ENCODE measurements at regions not wholly inside any gene's neighbourhood (a gene's known extent, or its start where the extent isn't known, plus 50 kb on each side); places are given as distances from the start of the nearest gene placed in this dataset.

- DNase-seq = no peak
Observed at GRCh38 chr1:104856518-104856917, 1106.8 kb downstream of the AMY1C start.

GRCh38 chr1:104868794-104869193 lies 1119.1 kb downstream of the AMY1C start:
- DNase-seq = no peak

- DNase-seq = no peak
Observed at GRCh38 chr1:104874044-104874443, 1124.3 kb downstream of the AMY1C start.

GRCh38 chr1:104878203-104878909 lies 1128.7 kb downstream of the AMY1C start:
- no peak for DNase-seq

- no peak for DNase-seq
Observed at GRCh38 chr1:104884939-104885338, 1135.2 kb downstream of the AMY1C start.

GRCh38 chr1:104905322-104905721 lies 1155.6 kb downstream of the AMY1C start:
- no peak for DNase-seq

GRCh38 chr1:104906141-104906540 lies 1156.4 kb downstream of the AMY1C start:
- DNase-seq = no peak

- DNase-seq = no peak
Observed at GRCh38 chr1:104919188-104919587, 1169.5 kb downstream of the AMY1C start.

GRCh38 chr1:104921525-104921924 lies 1171.8 kb downstream of the AMY1C start:
- DNase-seq = no peak

GRCh38 chr1:104923075-104923474 lies 1173.4 kb downstream of the AMY1C start:
- no peak for DNase-seq

- DNase-seq = no peak
Observed at GRCh38 chr1:104929280-104929679, 1179.6 kb downstream of the AMY1C start.

GRCh38 chr1:104932030-104932915 lies 1182.6 kb downstream of the AMY1C start:
- DNase-seq = no peak

- no peak for DNase-seq
Observed at GRCh38 chr1:104932949-104933679, 1183.4 kb downstream of the AMY1C start.

GRCh38 chr1:104933846-104934245 lies 1184.1 kb downstream of the AMY1C start:
- no peak for DNase-seq

- no peak for DNase-seq
Observed at GRCh38 chr1:104945406-104945805, 1195.7 kb downstream of the AMY1C start.

- DNase-seq = no peak
Observed at GRCh38 chr1:104946558-104947210, 1197.0 kb downstream of the AMY1C start.

GRCh38 chr1:104953555-104953954 lies 1203.9 kb downstream of the AMY1C start:
- no peak for DNase-seq

- DNase-seq = no peak
Observed at GRCh38 chr1:104973516-104973915, 1223.8 kb downstream of the AMY1C start.

- DNase-seq = no peak
Observed at GRCh38 chr1:104979651-104980050, 1230.0 kb downstream of the AMY1C start.

GRCh38 chr1:104987210-104987609 lies 1237.5 kb downstream of the AMY1C start:
- no peak for DNase-seq

- no peak for DNase-seq
Observed at GRCh38 chr1:104989012-104989411, 1239.3 kb downstream of the AMY1C start.

- DNase-seq = no peak
Observed at GRCh38 chr1:104991702-104992101, 1242.0 kb downstream of the AMY1C start.

- DNase-seq = no peak
Observed at GRCh38 chr1:105000793-105001192, 1251.1 kb downstream of the AMY1C start.

All from EL (cell line).